ENCODE measurements at regions not wholly inside any gene's neighbourhood (a gene's known extent, or its start where the extent isn't known, plus 50 kb on each side); places are given as distances from the start of the nearest gene placed in this dataset.

- Histone ChIP-seq H3K36me3 (ENCODE audit: low read length) (no peaks in the 10 kb centered on the region), H3K27ac (ENCODE audit: low read depth, low read length) (no peak overlapping the region), H3F3A (ENCODE audit: insufficient read depth) (no peaks in the 10 kb centered on the region), H3K9ac (ENCODE audit: low read length) (no peak overlapping the region), H3K9me3 (ENCODE audit: insufficient read depth, low read length) (no peaks in the 10 kb centered on the region), H3K4me3 (ENCODE audit: insufficient read depth, low read length, poor library complexity, severe bottlenecking) (no peak overlapping the region), H4K20me1 (ENCODE audit: low read depth, low read length) (no peaks in the 10 kb centered on the region), H3K4me2 (ENCODE audit: low read depth, low read length, poor library complexity, severe bottlenecking) (no peak overlapping the region), H3K79me2 (ENCODE audit: insufficient read depth, low read length) (no peaks in the 10 kb centered on the region), H3K9me2 (replicated peaks; ENCODE audit: insufficient read depth, low read length) (no peaks in the 10 kb centered on the region), H2AFZ (ENCODE audit: low read depth, low read length, severe bottlenecking) (no peak overlapping the region), H3K27me3 (ENCODE audit: low read length) (no peaks in the 10 kb centered on the region)
- TF ChIP-seq CTCF (IDR thresholded peaks at IDR 0.05; ENCODE audit: insufficient read depth, low read length, poor library complexity, severe bottlenecking) (no peak), EZH2phosphoT487 (conservative IDR thresholded peaks at IDR 0.05; ENCODE audit: low read length) (no peak)
Observed at GRCh38 chr4:149955780-149956390, 122.4 kb upstream of the DCLK2 start.

- Histone ChIP-seq H3K27me3 (ENCODE audit: low read length) (no peaks in the 10 kb centered on the region), H3K4me2 (ENCODE audit: low read depth, low read length, poor library complexity, severe bottlenecking) (no peak overlapping the region), H2AFZ (ENCODE audit: low read depth, low read length, severe bottlenecking) (no peak overlapping the region), H3K79me2 (ENCODE audit: insufficient read depth, low read length) (no peaks in the 10 kb centered on the region), H3K9me3 (ENCODE audit: insufficient read depth, low read length) (no peaks in the 10 kb centered on the region), H3K9ac (ENCODE audit: low read length) (no peak overlapping the region), H3K36me3 (ENCODE audit: low read length) (no peaks in the 10 kb centered on the region), H3K27ac (ENCODE audit: low read depth, low read length) (no peak overlapping the region), H3F3A (ENCODE audit: insufficient read depth) (no peaks in the 10 kb centered on the region), H3K9me2 (replicated peaks; ENCODE audit: insufficient read depth, low read length) (no peaks in the 10 kb centered on the region), H4K20me1 (ENCODE audit: low read depth, low read length) (no peaks in the 10 kb centered on the region), H3K4me3 (ENCODE audit: insufficient read depth, low read length, poor library complexity, severe bottlenecking) (no peak overlapping the region)
- TF ChIP-seq CTCF (IDR thresholded peaks at IDR 0.05; ENCODE audit: insufficient read depth, low read length, poor library complexity, severe bottlenecking) (no peak), EZH2phosphoT487 (conservative IDR thresholded peaks at IDR 0.05; ENCODE audit: low read length) (no peak)
Observed at GRCh38 chr4:149956678-149957077, 121.6 kb upstream of the DCLK2 start.

- Histone ChIP-seq H3K36me3 (ENCODE audit: low read length) (no peaks in the 10 kb centered on the region), H4K20me1 (ENCODE audit: low read depth, low read length) (no peaks in the 10 kb centered on the region), H3K27ac (ENCODE audit: low read depth, low read length) (no peak overlapping the region), H3K9me3 (ENCODE audit: insufficient read depth, low read length) (no peaks in the 10 kb centered on the region), H3K4me2 (ENCODE audit: low read depth, low read length, poor library complexity, severe bottlenecking) (no peak overlapping the region), H3K9me2 (replicated peaks; ENCODE audit: insufficient read depth, low read length) (no peaks in the 10 kb centered on the region), H3K4me3 (ENCODE audit: insufficient read depth, low read length, poor library complexity, severe bottlenecking) (no peak overlapping the region), H2AFZ (ENCODE audit: low read depth, low read length, severe bottlenecking) (no peak overlapping the region), H3K9ac (ENCODE audit: low read length) (no peak overlapping the region), H3K79me2 (ENCODE audit: insufficient read depth, low read length) (no peaks in the 10 kb centered on the region), H3F3A (ENCODE audit: insufficient read depth) (no peaks in the 10 kb centered on the region), H3K27me3 (ENCODE audit: low read length) (no peaks in the 10 kb centered on the region)
- TF ChIP-seq EZH2phosphoT487 (conservative IDR thresholded peaks at IDR 0.05; ENCODE audit: low read length) (no peak), CTCF (IDR thresholded peaks at IDR 0.05; ENCODE audit: insufficient read depth, low read length, poor library complexity, severe bottlenecking) (no peak)
Observed at GRCh38 chr4:149961876-149962597, 116.2 kb upstream of the DCLK2 start.
